Suprapubic skin (tissue), 4 donors: ENCODE measurements at regions not wholly inside any gene's neighbourhood (a gene's known extent, or its start where the extent isn't known, plus 50 kb on each side); places are given as distances from the start of the nearest gene placed in this dataset.

Experiments
- EP300 ChIP-seq: sonication (generic); formaldehyde crosslinking; IDR thresholded peaks from one replicate; pipeline ENCODE4 v1.6.1; 2017; ENCODE audit warnings: antibody characterized with exemption
- POLR2A ChIP-seq, 2 donors: fragments of 450-650 bp; IDR thresholded peaks; one replicate each; pipeline ENCODE4 v1.6.1; 2017; ENCODE audit warnings: antibody characterized with exemption in 2 of 2, mild to moderate bottlenecking in 2 of 2, moderate library complexity in 2 of 2
- POLR2AphosphoS5 ChIP-seq, 3 donors: sonication (generic); formaldehyde crosslinking; IDR thresholded peaks; one replicate each; pipeline ENCODE4 v1.6.1; 2017; ENCODE audit warnings: antibody characterized with exemption in 3 of 3
- TF ChIP-seq, protein P1 (sequence below), 2 donors: fragments of 200-600 bp in 1 of 2; fragments of 450-650 bp in 1 of 2; sonication (generic) in 1 of 2; IDR thresholded peaks; one replicate each; pipeline ENCODE4 v1.5.1; 2016 to 2019; ENCODE audit warnings: antibody characterized with exemption in 2 of 2, mild to moderate bottlenecking in 1 of 2, moderate library complexity in 1 of 2

DNA sequence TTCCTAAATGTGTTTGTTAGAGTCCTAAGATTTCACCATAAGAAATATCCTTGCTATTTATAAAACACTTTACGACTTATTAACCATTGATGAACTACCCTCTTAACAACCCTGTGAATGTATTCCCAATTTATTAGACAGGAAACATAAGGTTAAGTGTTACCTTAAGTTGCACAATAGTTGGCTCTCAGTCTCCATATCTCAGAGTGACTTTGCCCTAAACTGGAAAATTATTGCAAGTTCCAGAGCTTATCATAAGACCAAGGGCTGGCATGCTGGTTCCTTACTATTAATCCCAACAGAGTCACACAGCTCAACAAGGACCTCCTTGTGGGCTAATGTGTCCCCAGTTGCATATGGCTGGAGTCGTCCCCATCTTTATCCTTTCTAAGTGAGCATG lies 165.8 kb downstream of the INSIG2 start:
- TF ChIP-seq, protein P1, sequence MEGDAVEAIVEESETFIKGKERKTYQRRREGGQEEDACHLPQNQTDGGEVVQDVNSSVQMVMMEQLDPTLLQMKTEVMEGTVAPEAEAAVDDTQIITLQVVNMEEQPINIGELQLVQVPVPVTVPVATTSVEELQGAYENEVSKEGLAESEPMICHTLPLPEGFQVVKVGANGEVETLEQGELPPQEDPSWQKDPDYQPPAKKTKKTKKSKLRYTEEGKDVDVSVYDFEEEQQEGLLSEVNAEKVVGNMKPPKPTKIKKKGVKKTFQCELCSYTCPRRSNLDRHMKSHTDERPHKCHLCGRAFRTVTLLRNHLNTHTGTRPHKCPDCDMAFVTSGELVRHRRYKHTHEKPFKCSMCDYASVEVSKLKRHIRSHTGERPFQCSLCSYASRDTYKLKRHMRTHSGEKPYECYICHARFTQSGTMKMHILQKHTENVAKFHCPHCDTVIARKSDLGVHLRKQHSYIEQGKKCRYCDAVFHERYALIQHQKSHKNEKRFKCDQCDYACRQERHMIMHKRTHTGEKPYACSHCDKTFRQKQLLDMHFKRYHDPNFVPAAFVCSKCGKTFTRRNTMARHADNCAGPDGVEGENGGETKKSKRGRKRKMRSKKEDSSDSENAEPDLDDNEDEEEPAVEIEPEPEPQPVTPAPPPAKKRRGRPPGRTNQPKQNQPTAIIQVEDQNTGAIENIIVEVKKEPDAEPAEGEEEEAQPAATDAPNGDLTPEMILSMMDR (IDR thresholded peaks at IDR 0.05) = no peak
- no peak for TF ChIP-seq POLR2A (IDR thresholded peaks at IDR 0.05)
- no peak for TF ChIP-seq POLR2AphosphoS5 (IDR thresholded peaks at IDR 0.05)
- no peak for TF ChIP-seq EP300
